ENCODE measurements at regions not wholly inside any gene's neighbourhood (a gene's known extent, or its start where the extent isn't known, plus 50 kb on each side); places are given as distances from the start of the nearest gene placed in this dataset.

DNA sequence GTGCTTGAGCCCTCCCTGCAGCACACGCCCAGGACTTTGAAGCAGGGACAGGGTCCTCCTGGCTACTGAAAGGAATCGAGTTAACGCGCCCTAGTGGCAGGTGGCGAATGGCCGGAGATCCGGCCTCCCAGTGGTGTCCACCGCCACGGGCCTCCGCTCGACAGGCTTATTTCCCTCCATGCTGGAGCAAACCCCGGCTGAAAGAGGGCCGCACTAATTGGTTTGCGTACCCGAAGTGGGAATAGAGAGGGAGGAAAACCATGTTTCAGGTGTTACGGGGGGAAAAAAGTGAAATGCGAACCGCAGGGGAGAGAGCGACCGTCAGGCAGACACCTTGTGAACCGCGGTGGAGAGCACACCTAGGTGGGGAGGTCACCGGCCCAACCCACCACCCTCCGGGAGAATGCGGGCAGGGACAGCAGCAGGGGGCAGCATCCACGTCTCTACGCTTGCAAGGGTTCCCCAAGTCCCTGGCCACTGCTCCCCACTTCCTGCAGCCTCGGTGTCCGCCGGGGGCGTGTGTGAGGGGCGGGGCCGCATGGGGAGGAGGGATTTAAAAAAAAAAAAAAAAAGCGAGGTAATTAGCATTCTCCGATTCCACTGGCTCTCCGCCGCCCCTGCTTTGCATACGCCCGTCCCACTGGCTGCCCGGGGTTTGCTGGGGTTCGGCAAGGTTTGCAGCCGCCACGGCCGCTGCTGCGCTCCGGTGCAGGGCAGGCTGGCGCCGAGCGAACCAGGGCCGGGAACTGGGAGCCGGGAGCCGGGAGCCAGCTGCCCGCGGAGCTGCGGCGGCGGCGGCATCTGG lies 224.6 kb upstream of the CRY1 start:
- Histone ChIP-seq H3K4me3 (peak overlapping the region; percentile 42 to 63 (median 50)), H3K27me3 (no peaks in the 10 kb centered on the region)
- peak; percentile 68 to 94 (median 91) for DNase-seq

DNA sequence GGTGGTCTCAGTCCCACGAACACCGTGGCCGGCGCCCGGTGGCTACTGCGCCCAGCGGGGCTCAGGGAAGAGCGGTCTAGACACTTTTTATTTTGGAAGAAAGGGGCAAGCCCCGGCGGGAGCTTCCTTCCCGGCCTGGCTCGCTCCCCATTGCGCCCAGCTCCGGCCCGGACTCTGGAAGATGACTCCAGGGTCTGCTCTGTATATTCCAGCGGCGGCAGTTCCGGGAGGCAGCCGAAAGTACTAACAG lies 225.1 kb upstream of the CRY1 start:
- DNase-seq, result no peak
- H3K27ac ChIP-seq, result peak overlapping the region in 1 of 4 donors; percentile 60
- no peaks in the 10 kb centered on the region for H3K36me3 ChIP-seq
- H3K27me3 ChIP-seq, result no peaks in the 10 kb centered on the region
- H3K4me3 ChIP-seq, result peak overlapping the region; percentile 42 to 63 (median 50)
- no peak for TF ChIP-seq POLR2A (IDR thresholded peaks at IDR 0.05)
- TF ChIP-seq, protein P1, sequence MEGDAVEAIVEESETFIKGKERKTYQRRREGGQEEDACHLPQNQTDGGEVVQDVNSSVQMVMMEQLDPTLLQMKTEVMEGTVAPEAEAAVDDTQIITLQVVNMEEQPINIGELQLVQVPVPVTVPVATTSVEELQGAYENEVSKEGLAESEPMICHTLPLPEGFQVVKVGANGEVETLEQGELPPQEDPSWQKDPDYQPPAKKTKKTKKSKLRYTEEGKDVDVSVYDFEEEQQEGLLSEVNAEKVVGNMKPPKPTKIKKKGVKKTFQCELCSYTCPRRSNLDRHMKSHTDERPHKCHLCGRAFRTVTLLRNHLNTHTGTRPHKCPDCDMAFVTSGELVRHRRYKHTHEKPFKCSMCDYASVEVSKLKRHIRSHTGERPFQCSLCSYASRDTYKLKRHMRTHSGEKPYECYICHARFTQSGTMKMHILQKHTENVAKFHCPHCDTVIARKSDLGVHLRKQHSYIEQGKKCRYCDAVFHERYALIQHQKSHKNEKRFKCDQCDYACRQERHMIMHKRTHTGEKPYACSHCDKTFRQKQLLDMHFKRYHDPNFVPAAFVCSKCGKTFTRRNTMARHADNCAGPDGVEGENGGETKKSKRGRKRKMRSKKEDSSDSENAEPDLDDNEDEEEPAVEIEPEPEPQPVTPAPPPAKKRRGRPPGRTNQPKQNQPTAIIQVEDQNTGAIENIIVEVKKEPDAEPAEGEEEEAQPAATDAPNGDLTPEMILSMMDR (IDR thresholded peaks at IDR 0.05), result no peak
- H3K9me3 ChIP-seq, result no peaks in the 10 kb centered on the region
- H3K4me1 ChIP-seq, result peaks cover 0 to 31% (median 7%) of the 10 kb centered on the region in 4 donors

More for the DNA sequence above, 224.6 kb upstream of the CRY1 start:
- Histone ChIP-seq H3K36me3 (no peaks in the 10 kb centered on the region), H3K4me1 (peaks cover 0 to 31% (median 7%) of the 10 kb centered on the region in 4 donors), H3K9me3 (no peaks in the 10 kb centered on the region), H3K27ac (peak overlapping the region in 2 of 4 donors; percentile 60 to 70)
- peak; percentile 24 to 33 for TF ChIP-seq POLR2A (IDR thresholded peaks at IDR 0.05)
- TF ChIP-seq, protein P1 (IDR thresholded peaks at IDR 0.05), result peak in 3 of 6 experiments; percentile 18 to 50 (median 49)

DNA sequence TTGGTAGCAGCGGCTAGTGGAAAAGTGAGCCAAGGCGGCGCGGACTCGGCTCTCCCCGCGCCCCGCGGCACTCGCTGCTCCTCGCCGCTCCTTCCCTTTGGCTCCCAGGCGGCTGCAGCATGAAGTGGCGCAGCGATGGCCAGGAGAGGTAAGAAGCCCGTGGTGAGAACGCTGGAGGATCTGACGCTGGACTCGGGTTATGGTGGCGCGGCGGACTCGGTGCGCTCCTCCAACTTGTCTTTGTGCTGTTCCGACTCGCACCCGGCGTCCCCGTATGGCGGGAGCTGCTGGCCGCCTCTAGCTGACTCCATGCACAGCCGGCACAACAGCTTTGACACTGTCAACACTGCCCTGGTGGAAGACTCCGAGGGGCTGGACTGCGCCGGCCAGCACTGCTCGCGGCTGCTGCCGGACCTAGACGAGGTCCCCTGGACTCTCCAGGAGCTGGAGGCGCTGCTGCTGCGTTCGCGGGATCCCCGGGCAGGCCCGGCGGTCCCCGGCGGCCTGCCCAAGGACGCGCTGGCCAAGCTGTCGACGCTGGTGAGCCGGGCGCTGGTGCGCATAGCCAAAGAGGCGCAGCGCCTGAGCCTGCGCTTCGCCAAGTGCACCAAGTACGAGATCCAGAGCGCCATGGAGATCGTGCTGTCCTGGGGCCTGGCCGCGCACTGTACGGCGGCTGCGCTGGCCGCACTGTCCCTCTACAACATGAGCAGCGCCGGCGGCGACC lies 225.6 kb upstream of the CRY1 start:
- peak in 2 of 3 donors; percentile 48 to 57 for DNase-seq
- Histone ChIP-seq H3K4me1 (peaks cover 0 to 31% (median 7%) of the 10 kb centered on the region in 4 donors), H3K4me3 (peak overlapping the region; percentile 42 to 63 (median 50)), H3K36me3 (no peaks in the 10 kb centered on the region), H3K27ac (peak overlapping the region in 1 of 4 donors; percentile 60), H3K27me3 (no peaks in the 10 kb centered on the region), H3K9me3 (no peaks in the 10 kb centered on the region)
- TF ChIP-seq, protein P1 (IDR thresholded peaks at IDR 0.05), result no peak
- no peak for TF ChIP-seq POLR2A (IDR thresholded peaks at IDR 0.05)

DNA sequence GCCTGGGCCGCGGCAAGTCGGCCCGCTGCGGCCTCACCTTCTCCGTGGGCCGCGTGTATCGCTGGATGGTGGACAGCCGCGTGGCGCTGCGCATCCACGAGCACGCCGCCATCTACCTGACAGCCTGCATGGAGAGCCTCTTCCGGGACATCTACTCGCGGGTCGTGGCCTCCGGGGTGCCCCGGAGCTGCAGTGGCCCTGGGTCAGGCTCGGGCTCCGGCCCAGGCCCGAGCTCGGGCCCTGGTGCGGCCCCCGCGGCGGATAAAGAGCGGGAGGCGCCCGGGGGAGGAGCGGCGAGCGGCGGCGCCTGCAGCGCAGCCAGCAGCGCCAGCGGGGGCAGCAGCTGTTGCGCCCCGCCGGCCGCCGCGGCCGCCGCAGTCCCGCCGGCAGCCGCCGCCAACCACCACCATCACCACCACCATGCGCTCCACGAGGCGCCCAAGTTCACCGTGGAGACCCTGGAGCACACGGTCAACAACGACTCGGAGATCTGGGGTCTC lies 226.2 kb upstream of the CRY1 start:
- peaks cover 0 to 31% (median 7%) of the 10 kb centered on the region in 4 donors for H3K4me1 ChIP-seq
- DNase-seq, result no peak
- no peaks in the 10 kb centered on the region for H3K36me3 ChIP-seq
- H3K4me3 ChIP-seq, result peak overlapping the region; percentile 42 to 63 (median 50)
- TF ChIP-seq, protein P1 (IDR thresholded peaks at IDR 0.05), result no peak
- TF ChIP-seq POLR2A (IDR thresholded peaks at IDR 0.05), result no peak
- no peaks in the 10 kb centered on the region for H3K27me3 ChIP-seq
- H3K9me3 ChIP-seq, result no peaks in the 10 kb centered on the region
- peak overlapping the region in 2 of 4 donors; percentile 21 to 46 for H3K27ac ChIP-seq

DNA sequence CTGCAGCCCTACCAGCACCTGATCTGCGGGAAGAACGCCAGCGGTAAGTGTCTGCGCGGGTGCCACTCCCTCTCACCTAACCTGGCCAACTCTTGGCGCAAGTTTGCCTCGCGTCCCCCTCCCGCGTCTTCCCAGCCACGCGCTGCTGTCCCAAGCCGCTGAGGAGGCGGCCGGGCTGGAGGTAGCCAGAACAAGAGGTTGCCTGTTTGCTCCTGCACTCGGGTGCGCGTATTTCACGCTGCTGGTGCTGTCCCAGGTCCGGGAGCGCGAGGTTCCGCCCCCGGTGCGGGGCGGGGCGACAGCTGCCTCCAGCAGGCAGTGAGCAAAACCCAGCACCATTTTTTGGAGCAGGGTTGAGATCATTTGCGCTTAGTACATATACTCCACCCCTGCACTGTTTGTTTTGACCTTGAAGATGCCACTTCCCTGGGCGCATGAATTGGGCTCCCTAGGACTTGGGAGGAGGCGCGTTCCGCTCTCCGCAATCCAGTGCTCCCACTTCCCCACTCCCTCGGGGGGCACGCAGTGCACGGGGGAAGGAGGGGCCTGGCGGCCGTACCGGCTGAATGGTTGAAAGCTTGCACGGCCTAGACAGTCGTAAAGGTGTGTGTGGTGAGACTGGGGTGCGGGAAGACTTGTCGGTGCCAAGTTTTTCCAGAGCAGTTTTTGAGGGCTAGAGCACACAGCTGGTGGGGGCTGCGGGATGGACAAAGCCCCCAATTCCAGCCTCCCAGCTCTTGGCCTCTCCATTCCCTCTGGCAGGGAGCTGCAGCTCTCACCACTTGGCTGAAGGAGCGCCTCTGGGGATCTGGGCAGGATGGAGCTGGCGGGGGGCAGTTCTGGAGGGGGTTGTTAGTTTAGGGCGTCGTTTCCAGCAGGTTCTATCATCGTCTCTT lies 226.9 kb upstream of the CRY1 start:
- H3K27me3 ChIP-seq, result no peaks in the 10 kb centered on the region
- peak overlapping the region in 3 of 4 donors; percentile 21 to 43 (median 23) for H3K27ac ChIP-seq
- no peaks in the 10 kb centered on the region for H3K9me3 ChIP-seq
- DNase-seq, result peak; percentile 33 to 79 (median 59)
- peaks cover 0 to 31% (median 7%) of the 10 kb centered on the region in 4 donors for H3K4me1 ChIP-seq
- peak overlapping the region; percentile 42 to 63 (median 50) for H3K4me3 ChIP-seq
- H3K36me3 ChIP-seq, result no peaks in the 10 kb centered on the region
- TF ChIP-seq, protein P1 (IDR thresholded peaks at IDR 0.05), result no peak
- TF ChIP-seq POLR2A (IDR thresholded peaks at IDR 0.05), result no peak

Data from Peyer's patch (tissue), 4 donors.